Liver (tissue), 3 donors: ENCODE measurements at regions not wholly inside any gene's neighbourhood (a gene's known extent, or its start where the extent isn't known, plus 50 kb on each side); places are given as distances from the start of the nearest gene placed in this dataset.

Experiments used
- EGR1 ChIP-seq, 2 donors: IDR thresholded peaks; 2 replicates each; pipeline ENCODE4 v1.6.1; 2016 to 2018; ENCODE audit warnings: antibody characterized with exemption in 2 of 2, low read depth in 2 of 2
- FOXA1 ChIP-seq: IDR thresholded peaks from 2 replicates; pipeline ENCODE4 v1.6.1; 2016; ENCODE audit warnings: antibody characterized with exemption
- GABPA ChIP-seq, 2 donors: IDR thresholded peaks in 1 of 2; conservative IDR thresholded peaks in 1 of 2; 2 replicates each; pipeline ENCODE4 v1.6.1; 2016; ENCODE audit warnings: antibody characterized with exemption in 2 of 2, mild to moderate bottlenecking in 1 of 2, moderate library complexity in 1 of 2
- HNF4G ChIP-seq: IDR thresholded peaks from 2 replicates; pipeline ENCODE4 v1.6.1; 2016; ENCODE audit warnings: antibody characterized with exemption
- JUND ChIP-seq, 2 donors: IDR thresholded peaks; 2 replicates each; pipeline ENCODE4 v1.6.1; 2016; ENCODE audit warnings: antibody characterized with exemption in 2 of 2
- MAX ChIP-seq: IDR thresholded peaks from 2 replicates; pipeline ENCODE4 v1.6.1; 2016; ENCODE audit warnings: antibody characterized with exemption
- RAD21 ChIP-seq, 2 donors: IDR thresholded peaks; 2 replicates each; pipeline ENCODE4 v1.6.1; 2016; ENCODE audit warnings: antibody characterized with exemption in 2 of 2, mild to moderate bottlenecking in 2 of 2
- REST ChIP-seq: IDR thresholded peaks from 2 replicates; pipeline ENCODE4 v1.6.1; 2016; ENCODE audit warnings: antibody characterized with exemption, mild to moderate bottlenecking
- RXRA ChIP-seq, 2 donors: IDR thresholded peaks; 2 replicates each; pipeline ENCODE4 v1.6.1; 2017 to 2018; ENCODE audit warnings: antibody characterized with exemption in 2 of 2, mild to moderate bottlenecking in 1 of 2
- TAF1 ChIP-seq: conservative IDR thresholded peaks from 2 replicates; pipeline ENCODE4 v1.6.1; 2016; ENCODE audit warnings: antibody characterized with exemption, mild to moderate bottlenecking
- YY1 ChIP-seq: IDR thresholded peaks from 2 replicates; pipeline ENCODE4 v1.6.1; 2016; ENCODE audit warnings: antibody characterized with exemption, mild to moderate bottlenecking
- TF ChIP-seq, protein P1 (sequence below): fragments of 150-350 bp; IDR thresholded peaks from 2 replicates; pipeline ENCODE4 v1.5.1; 2017; ENCODE audit warnings: improper control_type of control experiment, low read depth, low read length; ENCODE audit not compliant: missing input control
- TF ChIP-seq, protein P2 (sequence below): IDR thresholded peaks from 2 replicates; pipeline ENCODE4 v1.6.1; 2016; ENCODE audit warnings: antibody characterized with exemption
- donor health status: healthy.
- donor health status: healthy.

- TF ChIP-seq MAX (no peak), REST (no peak), EGR1 (IDR thresholded peaks at IDR 0.05; ENCODE audit: low read depth in 2 of 2) (no peak), FOXA1 (no peak), JUND (IDR thresholded peaks at IDR 0.05) (no peak), RXRA (IDR thresholded peaks at IDR 0.05) (no peak), RAD21 (IDR thresholded peaks at IDR 0.05) (no peak), YY1 (no peak), TAF1 (no peak), HNF4G (no peak), GABPA (IDR thresholded peaks at IDR 0.05 in 1 of 2, conservative IDR thresholded peaks at IDR 0.05 in 1 of 2) (no peak)
- TF ChIP-seq, protein P1, sequence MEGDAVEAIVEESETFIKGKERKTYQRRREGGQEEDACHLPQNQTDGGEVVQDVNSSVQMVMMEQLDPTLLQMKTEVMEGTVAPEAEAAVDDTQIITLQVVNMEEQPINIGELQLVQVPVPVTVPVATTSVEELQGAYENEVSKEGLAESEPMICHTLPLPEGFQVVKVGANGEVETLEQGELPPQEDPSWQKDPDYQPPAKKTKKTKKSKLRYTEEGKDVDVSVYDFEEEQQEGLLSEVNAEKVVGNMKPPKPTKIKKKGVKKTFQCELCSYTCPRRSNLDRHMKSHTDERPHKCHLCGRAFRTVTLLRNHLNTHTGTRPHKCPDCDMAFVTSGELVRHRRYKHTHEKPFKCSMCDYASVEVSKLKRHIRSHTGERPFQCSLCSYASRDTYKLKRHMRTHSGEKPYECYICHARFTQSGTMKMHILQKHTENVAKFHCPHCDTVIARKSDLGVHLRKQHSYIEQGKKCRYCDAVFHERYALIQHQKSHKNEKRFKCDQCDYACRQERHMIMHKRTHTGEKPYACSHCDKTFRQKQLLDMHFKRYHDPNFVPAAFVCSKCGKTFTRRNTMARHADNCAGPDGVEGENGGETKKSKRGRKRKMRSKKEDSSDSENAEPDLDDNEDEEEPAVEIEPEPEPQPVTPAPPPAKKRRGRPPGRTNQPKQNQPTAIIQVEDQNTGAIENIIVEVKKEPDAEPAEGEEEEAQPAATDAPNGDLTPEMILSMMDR, result no peak
- TF ChIP-seq, protein P2, sequence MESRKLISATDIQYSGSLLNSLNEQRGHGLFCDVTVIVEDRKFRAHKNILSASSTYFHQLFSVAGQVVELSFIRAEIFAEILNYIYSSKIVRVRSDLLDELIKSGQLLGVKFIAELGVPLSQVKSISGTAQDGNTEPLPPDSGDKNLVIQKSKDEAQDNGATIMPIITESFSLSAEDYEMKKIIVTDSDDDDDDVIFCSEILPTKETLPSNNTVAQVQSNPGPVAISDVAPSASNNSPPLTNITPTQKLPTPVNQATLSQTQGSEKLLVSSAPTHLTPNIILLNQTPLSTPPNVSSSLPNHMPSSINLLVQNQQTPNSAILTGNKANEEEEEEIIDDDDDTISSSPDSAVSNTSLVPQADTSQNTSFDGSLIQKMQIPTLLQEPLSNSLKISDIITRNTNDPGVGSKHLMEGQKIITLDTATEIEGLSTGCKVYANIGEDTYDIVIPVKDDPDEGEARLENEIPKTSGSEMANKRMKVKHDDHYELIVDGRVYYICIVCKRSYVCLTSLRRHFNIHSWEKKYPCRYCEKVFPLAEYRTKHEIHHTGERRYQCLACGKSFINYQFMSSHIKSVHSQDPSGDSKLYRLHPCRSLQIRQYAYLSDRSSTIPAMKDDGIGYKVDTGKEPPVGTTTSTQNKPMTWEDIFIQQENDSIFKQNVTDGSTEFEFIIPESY, result no peak
Observed at GRCh38 chr13:72317346-72318109, 409.9 kb downstream of the MZT1 start.
